ENCODE measurements at regions not wholly inside any gene's neighbourhood (a gene's known extent, or its start where the extent isn't known, plus 50 kb on each side); places are given as distances from the start of the nearest gene placed in this dataset.

- H3K4me3 ChIP-seq (replicated peaks; ENCODE audit: insufficient read depth, low read length), result no peak overlapping the region
- no peak overlapping the region for H3K27ac ChIP-seq (replicated peaks)
- no peak for DNase-seq (ENCODE audit: low read depth in 1 of 2, low spot score in 1 of 2)
- H3K27me3 ChIP-seq (ENCODE audit: insufficient read depth, poor library complexity, severe bottlenecking), result no peaks in the 10 kb centered on the region
- no peak for TF ChIP-seq REST (IDR thresholded peaks at IDR 0.05; ENCODE audit: insufficient replicate concordance, low read depth)
- no peak for TF ChIP-seq SPI1 (IDR thresholded peaks at IDR 0.05; ENCODE audit: borderline replicate concordance, low read depth)
- TF ChIP-seq POLR2AphosphoS5 (IDR thresholded peaks at IDR 0.05; ENCODE audit: low read depth), result no peak
- no peak for TF ChIP-seq CTCF (IDR thresholded peaks at IDR 0.05; ENCODE audit: insufficient read depth, low read length)
- no peak for TF ChIP-seq GABPA (IDR thresholded peaks at IDR 0.05; ENCODE audit: low read depth)
Observed at GRCh38 chrX:40524423-40524822, 56.3 kb upstream of the ATP6AP2 start.

- TF ChIP-seq REST (IDR thresholded peaks at IDR 0.05; ENCODE audit: insufficient replicate concordance, low read depth) (no peak), CTCF (IDR thresholded peaks at IDR 0.05; ENCODE audit: insufficient read depth, low read length) (no peak), POLR2AphosphoS5 (IDR thresholded peaks at IDR 0.05; ENCODE audit: low read depth) (no peak), GABPA (IDR thresholded peaks at IDR 0.05; ENCODE audit: low read depth) (no peak), SPI1 (IDR thresholded peaks at IDR 0.05; ENCODE audit: borderline replicate concordance, low read depth) (no peak)
- H3K27me3 ChIP-seq (ENCODE audit: insufficient read depth, poor library complexity, severe bottlenecking), result no peaks in the 10 kb centered on the region
- no peak for DNase-seq (ENCODE audit: low read depth in 1 of 2, low spot score in 1 of 2)
- no peak overlapping the region for H3K27ac ChIP-seq (replicated peaks)
- no peak overlapping the region for H3K4me3 ChIP-seq (replicated peaks; ENCODE audit: insufficient read depth, low read length)
Observed at GRCh38 chrX:40523852-40524251, 56.9 kb upstream of the ATP6AP2 start.

GRCh38 chrX:40521868-40522450, 58.8 kb upstream of the ATP6AP2 start:
- Histone ChIP-seq H3K27ac (replicated peaks) (no peak overlapping the region), H3K27me3 (ENCODE audit: insufficient read depth, poor library complexity, severe bottlenecking) (no peaks in the 10 kb centered on the region), H3K4me3 (replicated peaks; ENCODE audit: insufficient read depth, low read length) (no peak overlapping the region)
- DNase-seq (ENCODE audit: low read depth in 1 of 2, low spot score in 1 of 2), result no peak
- TF ChIP-seq CTCF (IDR thresholded peaks at IDR 0.05; ENCODE audit: insufficient read depth, low read length) (no peak), GABPA (IDR thresholded peaks at IDR 0.05; ENCODE audit: low read depth) (no peak), POLR2AphosphoS5 (IDR thresholded peaks at IDR 0.05; ENCODE audit: low read depth) (no peak), REST (IDR thresholded peaks at IDR 0.05; ENCODE audit: insufficient replicate concordance, low read depth) (no peak), SPI1 (IDR thresholded peaks at IDR 0.05; ENCODE audit: borderline replicate concordance, low read depth) (no peak)
